GM21825 (cell line): ENCODE measurements at regions not wholly inside any gene's neighbourhood (a gene's known extent, or its start where the extent isn't known, plus 50 kb on each side); places are given as distances from the start of the nearest gene placed in this dataset.

Experiments
- ATAC-seq: cut with Tn5 transposase; IDR thresholded peaks from one replicate; pipeline ENCODE4 v1.9.1; 2021; ENCODE audit warnings: mild to moderate bottlenecking, moderate library complexity; ENCODE audit not compliant: unreplicated experiment

DNA sequence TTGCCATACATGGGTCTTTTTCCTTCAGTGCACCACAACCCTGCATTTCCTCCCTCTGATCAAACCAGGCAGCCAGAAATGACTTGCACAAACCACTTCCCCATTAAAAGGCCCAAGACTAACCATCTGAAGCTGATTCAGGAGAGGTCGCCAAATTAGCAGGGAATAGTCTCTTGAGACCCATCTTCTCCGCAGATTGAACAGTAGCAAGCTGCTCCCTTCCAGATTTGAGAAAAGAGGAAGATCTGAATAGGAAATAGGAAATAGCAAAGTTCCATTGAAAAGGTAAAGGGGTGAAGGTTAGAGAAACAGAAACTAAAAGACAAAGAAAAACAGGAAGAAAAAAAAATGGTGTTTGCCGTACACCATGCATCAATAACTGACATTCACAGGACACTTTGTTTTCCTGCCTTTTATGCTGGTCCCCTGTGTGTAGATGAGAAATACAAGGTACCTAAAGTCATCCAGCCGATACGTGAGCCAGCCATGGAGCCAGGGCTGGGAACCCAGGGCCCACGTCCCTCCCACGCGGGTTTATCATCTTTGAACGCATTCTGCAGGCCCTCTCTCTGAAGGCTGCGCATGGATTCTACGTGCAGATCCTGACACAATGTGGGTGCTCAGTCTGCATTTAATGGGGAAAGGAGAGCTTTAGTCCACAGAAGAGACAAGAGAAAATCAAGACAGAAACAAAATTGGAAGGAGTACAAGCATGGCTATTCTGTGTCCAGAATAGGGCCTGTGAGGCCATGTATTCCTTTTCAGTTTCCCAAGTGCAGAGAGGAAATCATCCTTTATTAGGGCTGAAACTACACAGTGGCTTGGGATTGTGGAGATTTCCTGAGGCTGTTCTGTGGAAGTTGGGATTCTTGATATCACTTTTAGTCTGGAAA lies 268.4 kb upstream of the NPVF start:
- peak; percentile 77 for ATAC-seq

DNA sequence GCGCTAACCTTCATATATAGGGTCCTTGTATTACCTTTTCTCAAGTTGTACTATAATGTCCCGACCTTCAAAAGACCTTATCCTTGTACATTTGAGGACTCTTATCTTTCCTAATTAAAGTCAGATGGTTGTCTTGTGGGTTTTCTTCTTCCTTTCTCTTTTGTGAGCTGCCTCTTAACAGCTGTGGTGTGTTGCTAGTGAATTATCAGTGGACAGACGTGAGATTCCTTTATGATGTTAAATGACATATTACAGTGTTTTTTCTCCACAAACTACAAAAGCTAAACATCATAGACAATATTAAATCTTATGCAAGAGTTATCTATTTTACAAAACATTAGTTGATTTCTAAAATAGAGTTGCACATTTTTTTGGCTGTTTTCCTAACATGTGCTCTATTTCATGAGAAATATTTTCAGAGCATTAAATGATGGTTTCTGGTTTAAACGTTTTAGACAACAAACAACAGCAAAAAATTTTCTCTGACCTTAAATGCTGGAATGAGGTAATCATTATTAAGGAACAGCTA lies 272.2 kb upstream of the NPVF start:
- ATAC-seq: no peak

DNA sequence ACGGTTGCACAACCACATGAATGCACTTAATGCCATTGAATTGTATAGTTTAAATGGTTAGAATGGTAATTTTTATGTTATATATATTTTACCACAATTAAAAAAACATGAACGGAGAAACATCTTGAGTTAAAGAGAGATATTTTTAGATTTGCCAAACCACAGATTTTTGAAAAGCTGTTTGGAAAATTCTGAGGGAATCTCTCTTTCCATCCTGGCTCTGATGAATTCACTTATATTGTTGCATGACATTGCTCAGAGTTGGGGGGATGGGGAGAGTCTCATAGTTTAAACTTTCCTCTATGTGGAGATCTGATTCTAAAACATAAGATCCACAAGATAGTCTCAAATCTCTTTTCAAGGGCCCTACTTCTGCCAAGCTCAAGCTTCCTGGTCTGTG lies 275.0 kb upstream of the NPVF start:
- no peak for ATAC-seq

DNA sequence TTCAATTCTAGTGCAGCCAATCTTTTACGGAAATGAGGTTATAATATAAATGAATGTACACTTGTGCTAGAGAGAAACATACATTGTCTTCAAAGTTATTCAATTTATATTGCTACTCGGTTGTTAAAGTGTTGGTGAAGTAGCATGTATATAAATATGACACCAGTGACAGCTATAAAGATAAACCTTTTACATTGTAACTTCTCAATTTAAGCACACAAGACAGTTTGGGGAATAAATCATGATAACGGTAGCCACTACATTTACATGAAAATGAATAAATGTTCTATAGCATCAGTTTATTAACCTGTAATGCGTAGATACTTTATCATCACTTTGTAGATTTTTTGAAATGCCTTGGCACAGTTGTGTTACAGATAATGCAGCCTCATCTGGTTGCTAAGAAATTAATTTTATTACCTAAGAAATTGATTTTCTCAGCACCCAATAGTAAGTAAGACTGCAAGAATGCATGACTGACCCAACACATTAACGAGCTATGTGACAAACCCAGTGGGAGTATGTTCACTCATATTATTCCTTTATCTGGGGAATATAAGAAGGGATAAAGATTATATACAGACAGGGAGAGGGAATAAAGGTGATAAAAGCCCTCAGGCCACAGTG lies 283.9 kb upstream of the NPVF start:
- no peak for ATAC-seq

DNA sequence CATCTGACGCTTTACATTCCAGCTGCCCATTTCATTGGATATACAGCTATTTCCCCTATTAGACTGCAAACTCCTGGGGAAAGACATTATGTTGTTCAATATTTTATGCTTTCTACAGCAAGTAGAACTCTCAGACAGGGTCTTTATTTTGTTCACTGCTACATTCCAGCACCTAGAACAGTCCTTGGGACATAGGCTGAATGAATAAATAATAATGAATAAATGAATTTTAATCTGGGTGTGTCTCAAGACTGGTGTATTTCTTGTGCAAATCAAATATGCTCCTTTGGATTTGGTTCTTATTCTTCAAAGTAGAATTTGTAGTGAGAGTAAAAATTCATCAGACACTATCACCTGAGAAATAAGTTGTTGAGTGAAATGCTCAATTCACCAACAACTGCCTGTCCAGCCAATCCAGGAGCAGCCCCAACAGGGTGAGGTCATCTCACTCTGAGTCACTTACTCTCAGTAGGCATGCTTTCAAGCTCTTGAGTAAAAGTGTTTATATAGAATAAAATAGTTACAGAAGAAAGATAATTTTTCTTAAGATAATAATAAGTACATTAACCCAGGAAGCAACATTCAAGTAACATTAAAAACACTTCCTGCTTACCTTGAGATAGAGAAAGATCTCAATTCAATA lies 287.5 kb upstream of the NPVF start:
- ATAC-seq: no peak

DNA sequence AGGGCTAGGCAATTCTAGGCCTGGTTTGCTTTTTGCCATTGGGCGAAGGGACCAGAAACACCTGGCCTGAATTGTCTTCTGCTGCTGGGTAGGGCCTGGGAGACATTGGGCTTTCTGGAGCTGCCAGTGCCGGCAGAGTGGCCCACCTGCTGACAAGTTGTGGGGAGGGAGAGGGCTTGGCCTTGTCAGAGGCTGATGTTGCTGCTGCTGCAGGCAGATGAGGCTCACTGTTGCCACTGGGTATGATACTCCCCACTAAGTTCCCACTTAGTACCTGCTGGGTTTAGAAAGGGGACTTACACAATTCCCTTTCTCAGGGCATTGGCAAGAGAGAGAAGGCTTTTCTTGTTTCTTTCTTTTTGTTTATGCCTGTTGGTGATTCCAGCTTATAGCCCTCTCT lies 289.6 kb upstream of the NPVF start:
- ATAC-seq: no peak

DNA sequence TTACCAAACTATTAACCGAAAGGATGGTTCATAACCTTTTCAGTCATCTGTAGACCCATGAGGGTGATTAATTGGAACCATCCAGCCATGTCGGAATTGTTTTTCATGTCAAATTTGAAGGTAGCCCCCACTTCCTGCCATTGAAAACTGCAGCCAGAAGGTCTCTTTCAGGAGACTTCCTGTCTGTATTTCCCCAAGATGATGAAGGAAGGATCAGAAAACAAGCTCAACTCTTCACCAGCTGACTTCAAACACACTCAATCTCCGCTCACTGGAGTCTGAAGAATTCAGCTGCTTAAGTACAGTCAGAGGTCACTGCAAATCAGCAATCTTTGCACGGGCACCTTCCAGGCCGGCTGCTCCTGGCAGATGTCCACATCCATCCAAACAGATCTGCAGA lies 291.7 kb upstream of the NPVF start:
- no peak for ATAC-seq

DNA sequence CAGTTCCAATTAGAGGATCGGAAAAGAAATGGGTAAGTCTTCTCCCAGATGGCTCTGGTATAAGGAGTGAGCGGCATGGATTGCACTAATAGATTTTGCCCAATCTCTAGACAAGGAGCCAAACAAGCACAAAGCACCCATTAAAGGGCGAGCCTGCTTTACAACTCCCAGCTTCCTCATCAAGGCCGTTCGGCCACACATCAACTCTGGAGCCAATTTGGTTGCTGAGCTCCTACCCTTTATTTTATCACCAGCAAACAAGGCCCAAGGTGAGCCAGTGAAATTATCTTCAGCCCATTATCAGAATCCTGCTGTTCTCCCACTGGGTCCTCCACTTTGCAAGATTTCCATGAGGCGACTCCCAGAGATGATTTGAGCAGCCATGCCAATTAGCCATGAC lies 292.2 kb upstream of the NPVF start:
- no peak for ATAC-seq

DNA sequence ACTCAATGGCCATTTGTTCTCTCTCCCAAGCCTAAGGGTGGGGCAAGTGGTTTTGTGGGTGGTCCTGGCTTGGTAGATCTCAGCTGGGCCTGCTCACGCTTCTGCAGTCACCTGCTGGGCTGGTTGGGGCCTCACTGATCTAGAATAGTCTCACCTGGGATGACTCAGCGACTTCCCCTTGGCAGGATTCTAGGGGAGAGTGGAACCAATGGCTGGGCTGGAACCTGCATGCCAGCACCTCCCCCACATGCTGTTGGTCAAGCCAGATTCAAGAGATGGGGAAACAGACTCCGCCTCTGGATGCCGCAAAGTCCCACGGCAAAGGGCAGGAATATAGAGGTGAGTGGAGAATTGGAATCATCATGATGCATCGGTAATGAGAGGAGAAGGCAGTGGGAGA lies 292.9 kb upstream of the NPVF start:
- ATAC-seq: no peak

DNA sequence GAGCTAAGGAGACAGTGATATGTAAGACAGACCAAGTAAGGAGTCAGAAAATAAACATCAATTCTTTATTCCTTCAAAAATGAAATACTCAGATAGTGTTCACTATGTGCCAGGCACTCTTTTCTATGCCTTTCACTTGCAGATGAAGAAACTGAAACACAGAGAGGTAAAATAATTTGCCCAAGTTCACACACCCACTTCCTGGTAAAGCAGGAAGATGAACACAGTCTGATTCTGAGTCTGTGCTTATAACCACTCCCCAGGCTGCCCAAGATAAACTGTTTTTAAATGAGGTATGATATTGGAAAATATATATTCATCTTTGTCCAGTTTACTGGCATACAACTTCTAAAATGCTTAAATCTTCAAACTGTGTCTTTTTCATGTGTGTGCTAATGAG lies 294.4 kb upstream of the NPVF start:
- ATAC-seq: no peak

DNA sequence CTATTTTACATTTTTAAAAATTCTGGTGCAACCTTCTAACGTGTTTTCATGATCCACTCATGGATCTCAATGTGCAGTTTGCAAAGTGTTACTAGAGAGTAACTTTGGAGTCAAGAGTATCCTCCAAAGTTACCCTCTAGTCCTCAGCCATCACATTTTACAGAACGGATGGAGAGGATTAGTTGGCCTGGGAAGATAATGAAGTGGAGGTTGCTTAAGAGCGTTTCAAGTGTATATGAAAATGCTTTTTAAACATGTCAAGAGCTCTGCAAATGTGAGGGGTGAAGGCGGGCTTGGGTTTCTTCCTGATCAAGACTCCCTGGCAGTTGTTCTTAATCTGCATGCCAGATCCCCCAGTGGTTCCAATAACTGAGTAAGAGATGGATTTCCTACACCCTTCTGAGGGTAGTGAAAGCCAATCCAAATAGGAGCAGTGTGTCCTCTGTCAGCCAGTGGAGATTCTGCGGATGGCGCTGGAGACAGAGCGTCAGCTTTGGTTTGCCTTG lies 299.4 kb upstream of the NPVF start:
- ATAC-seq: no peak

DNA sequence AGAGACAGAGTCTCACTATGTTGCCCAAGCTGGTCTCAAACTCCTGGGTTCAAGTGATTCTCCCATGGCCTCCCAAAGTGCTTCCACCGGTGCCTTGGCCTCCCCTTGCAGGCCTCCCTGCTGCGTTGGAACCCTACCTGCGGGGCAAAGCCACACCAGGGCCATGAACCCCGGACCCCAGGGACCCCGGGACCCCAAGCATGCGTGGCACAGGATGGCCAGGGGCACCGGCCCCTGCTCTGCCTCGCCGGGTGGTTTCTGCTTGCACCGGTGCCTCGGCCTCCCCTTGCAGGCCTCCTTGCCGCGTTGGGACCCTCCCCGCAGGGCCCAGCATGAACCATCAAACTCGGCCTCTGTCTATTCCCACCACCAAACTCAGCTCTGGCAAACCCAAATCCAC lies 301.0 kb upstream of the NPVF start:
- ATAC-seq: no peak

DNA sequence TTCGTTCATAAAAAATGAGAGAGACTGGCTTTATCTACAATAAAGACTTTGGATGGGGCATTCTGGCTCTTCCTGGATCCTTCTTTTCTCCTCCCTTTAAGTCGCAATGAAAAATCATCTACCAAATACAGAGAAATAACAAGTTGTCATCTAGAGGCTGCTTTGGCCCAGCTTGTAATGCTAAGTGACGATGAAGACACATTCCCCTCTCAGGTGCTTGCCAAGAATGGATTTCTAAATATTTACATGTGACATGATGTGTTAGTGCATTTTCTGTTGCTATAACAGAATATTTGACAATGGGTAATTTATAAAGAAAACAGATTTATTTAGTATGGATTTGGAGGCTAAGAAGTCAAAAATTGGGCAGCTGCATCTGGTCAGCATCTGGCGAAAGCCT lies 308.6 kb upstream of the NPVF start:
- ATAC-seq: no peak

DNA sequence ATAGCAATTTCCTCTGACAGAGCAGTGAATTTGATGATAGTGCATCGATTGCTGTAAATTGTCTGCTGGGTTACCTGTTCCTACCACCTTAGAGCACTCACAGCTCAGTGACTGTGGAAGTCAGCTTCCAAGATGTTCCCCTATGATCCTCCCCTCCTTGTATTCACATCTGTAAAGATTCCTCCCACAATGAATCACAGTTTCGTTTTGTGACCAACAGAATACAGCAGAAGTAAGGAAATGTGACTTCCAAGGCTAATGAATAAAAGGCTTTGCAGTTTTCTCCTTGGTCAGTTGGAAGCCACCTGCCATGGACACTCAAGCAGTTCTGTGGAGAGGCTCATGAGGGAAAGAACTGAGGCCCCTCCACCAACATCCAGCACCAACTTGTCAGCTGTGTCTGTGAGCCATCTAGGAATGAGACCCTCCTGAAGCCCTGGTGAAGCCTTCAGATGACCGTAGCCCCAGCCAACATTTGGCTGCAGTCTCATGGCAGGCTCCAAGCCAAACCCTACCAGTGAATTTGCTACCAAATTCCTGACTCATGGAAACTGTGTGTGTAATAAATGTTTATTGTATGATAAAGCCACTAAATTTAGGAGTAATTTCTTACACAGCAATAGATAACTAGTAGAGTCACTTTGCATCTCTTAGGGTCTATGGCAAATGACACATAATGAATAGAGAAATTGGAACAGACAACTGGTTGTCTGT lies 309.5 kb upstream of the NPVF start:
- no peak for ATAC-seq

DNA sequence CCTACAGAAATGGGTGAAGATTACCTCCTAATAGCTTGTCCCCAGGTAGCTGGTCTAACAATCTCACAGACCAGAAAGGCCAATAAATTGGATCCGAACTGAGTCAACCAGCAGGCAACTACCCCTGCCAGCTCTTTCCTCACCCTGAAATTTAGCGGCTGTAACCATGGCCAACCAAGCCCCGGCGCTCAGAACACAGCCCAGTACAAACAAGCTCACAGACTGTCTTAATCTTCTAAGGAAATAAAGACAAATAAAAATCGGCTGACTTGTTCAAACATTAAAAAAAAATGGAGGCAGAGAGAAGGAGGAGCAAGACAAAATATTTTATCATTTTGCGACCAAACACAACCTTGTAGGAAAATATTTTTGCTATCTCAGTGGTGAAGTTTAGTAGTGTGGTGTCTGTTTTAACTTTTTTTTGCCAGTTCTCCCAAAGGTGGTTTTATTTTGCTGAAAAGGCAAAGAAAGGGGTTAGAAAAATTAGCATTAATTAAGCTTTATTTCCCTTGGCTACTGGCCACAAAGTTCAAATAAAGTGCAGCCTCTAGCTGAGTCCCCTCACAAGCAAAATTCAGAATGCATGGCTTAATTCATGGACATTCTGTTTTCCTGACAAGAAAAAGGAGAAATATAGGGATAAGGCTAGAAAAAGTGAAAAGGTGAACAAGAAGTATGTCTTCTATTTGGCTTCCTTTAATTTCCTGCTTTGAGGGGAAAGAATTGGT lies 313.0 kb upstream of the NPVF start:
- no peak for ATAC-seq

DNA sequence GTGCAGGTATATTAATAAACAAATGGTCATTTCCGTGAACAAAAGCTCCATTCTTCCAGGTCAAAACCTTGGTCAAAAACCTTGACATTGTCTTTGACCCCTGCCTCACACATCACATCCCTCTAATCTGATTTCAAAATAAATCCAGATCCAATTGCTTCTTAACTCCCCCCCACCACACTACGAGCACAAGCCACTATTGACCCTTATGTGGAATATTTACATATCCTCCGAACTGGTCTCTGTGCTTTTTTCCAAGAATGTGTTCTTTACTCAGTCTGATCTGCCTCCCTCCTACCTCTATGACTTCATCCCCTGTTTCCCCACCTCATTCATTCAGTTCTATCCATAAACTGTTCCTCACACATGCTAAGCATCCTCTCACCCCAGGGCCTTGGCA lies 313.6 kb upstream of the NPVF start:
- ATAC-seq: no peak

DNA sequence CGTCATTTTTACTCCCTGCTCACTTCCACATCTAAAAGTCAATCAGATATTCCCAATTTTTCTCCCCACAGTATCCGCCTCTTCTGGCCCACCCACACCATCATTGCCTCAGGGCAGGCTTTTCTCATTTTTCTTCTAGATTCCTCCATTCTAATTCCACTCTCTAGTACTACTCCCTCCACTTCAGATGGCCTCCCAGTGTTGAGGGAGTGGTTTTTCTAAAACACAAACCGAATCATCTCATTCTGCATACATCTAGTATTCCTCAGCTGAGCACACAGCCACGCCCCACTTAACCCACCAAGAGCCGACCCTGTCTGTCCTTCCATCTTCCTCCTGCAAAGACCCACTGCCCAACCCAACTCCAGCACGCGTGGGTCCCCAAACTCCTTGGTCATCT lies 314.9 kb upstream of the NPVF start:
- ATAC-seq: no peak

DNA sequence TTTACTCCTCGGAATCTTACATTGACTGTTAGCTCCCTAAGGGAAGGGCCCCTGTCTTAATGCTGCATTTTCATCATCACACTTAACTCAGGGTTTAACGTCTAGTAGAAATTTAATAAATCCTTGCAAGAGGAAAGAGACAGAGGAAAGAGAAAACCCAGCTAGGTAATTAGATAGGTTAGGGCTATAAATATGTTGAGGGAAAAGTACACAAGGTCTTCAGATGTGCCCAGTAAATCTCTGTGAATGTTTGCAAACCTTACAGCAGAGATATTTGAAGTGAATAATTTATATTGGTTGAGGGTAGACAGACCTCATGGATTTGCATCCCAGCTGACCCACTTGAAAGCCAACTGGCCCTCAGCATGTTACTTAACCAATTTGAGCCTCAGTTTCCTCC lies 315.5 kb upstream of the NPVF start:
- ATAC-seq: no peak

DNA sequence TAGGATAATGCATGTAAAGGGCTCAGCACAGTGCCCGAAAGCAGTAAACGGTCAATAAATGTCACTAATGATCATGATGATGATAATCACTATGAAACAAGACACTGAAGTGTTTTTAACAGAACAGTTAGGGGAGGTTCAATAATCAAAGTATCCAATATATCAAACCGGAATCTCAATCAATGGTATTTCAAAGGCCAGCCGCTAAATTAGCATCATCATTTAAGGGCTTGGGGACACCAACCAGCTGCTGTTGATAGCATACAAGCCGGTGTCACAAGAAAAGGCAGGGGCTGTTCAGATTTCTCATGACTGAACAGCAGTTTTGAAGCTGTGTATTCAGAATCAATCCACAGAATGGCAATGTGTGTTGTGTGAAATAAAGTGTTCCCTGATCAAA lies 316.0 kb upstream of the NPVF start:
- ATAC-seq: no peak
